ENCODE measurements at regions not wholly inside any gene's neighbourhood (a gene's known extent, or its start where the extent isn't known, plus 50 kb on each side); places are given as distances from the start of the nearest gene placed in this dataset.

DNA sequence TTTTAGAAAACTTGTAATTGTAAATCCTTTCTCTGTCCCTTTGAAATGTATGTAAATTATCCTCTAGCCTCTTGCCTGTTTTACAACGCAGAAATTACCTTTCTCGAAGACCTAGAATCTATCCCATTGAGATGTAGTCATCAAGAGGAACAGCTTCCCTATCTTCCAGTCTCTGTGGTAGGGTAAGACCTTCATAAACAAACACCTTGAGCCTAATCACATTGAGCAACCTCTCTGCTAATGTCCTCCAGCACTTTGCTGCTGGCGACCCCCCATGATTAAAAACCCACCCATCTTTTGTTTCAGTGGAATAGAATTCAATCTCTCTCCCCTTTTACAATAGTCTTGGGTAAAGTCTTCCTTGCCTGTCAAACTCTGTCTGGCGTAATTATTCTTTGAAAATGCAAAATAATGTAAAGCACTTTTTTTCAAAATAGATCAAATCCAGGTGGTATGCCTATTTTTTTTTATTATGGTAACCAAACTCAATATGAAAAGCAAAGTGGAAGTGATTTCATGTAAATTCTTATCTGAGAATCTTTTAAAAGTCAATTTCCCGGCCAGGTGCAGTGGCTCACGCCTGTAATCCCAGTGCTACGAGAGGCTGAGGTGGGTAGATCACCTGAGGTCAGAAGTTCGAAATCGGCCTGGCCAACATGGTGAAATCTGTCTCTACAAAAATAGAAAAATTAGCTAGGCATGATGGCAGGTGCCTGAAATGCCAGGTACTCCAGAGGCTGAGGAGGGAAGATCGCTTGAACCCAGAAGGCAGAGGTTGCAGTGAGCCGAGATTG is 237.9 kb downstream of the GRXCR1 start:
- TF ChIP-seq CTCF (IDR thresholded peaks at IDR 0.05; ENCODE audit: low read depth, low read length), result no peak
- Histone ChIP-seq H3K27ac (ENCODE audit: low read depth, low read length) (no peak overlapping the region), H3K4me3 (ENCODE audit: low read depth, low read length) (no peak overlapping the region), H3K27me3 (ENCODE audit: control insufficient read depth, insufficient read depth, low read length) (no peaks in the 10 kb centered on the region), H3K9me3 (ENCODE audit: control insufficient read depth, insufficient read depth, low read length) (no peaks in the 10 kb centered on the region)
- no peak for DNase-seq (ENCODE audit: low read depth, low spot score)
- CTCF ChIA-PET, result interaction anchor here (1.2 kb wide), 1 partner anchor 1499 kb away, joined by 4 read pairs; no protein-coding TSS in a partner anchor
- POLR2A ChIA-PET, result no interaction called here

DNA sequence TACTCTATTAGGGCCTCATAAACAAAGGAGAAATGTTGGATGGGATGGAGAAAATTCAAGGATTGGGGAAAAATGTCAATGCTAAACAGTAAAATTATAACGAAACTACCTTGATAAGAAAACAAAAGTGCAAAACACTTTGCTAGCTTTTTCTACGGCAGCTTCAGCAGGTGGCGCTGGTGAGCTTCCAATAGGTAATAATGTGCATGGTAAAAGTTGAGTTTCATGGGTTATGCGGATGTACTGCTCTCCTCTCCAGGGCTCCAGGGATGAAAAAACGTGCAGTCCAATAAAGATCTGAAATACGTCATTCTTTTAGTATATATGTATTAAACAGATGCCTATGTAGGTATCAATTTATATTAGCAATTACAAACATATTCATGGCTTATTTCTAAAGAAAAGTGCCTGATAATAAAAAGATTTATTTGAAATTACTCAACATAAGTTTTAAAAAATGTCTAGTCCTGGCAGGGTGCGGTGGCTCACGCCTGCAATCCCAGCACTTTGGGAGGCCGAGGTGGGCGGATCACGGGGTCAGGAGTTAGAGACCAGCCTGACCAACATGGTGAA is 239.6 kb downstream of the GRXCR1 start:
- POLR2A ChIA-PET, result no interaction called here
- Histone ChIP-seq H3K27ac (ENCODE audit: low read depth, low read length) (no peak overlapping the region), H3K4me3 (ENCODE audit: low read depth, low read length) (no peak overlapping the region), H3K27me3 (ENCODE audit: control insufficient read depth, insufficient read depth, low read length) (no peaks in the 10 kb centered on the region), H3K9me3 (ENCODE audit: control insufficient read depth, insufficient read depth, low read length) (no peaks in the 10 kb centered on the region; the same call in 1 of the 2 replicates)
- TF ChIP-seq CTCF (IDR thresholded peaks at IDR 0.05; ENCODE audit: low read depth, low read length), result peak; percentile 82
- CTCF ChIA-PET, result interaction anchor here (0.8 to 1.8 kb wide), 8 partner anchors 9 to 1499 kb away, joined by 3 to 4 read pairs (median 3); no protein-coding TSS in a partner anchor
- DNase-seq (ENCODE audit: low read depth, low spot score), result peak; percentile 41

DNA sequence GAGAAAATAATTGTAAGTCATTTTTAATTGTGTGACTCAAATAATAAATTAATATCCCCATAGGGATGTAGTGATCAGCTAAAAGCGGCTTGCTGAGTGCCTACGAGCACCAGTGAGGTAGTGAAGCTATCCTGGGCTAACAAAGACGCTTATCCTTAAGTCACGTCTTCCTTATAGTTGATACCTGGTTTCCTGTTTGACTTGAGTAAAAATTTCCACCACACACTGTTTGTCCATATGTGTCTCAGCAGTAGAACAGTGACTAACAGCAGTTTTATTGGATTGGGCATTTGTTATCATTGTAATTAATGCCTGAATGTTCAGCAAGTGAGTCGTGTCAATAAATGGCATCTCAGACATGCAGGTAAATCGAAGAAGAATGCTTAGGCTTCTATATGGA is 241.1 kb downstream of the GRXCR1 start:
- no peaks in the 10 kb centered on the region; the same call in 1 of the 2 replicates for H3K9me3 ChIP-seq (ENCODE audit: control insufficient read depth, insufficient read depth, low read length)
- TF ChIP-seq CTCF (IDR thresholded peaks at IDR 0.05; ENCODE audit: low read depth, low read length), result no peak
- no peak overlapping the region for H3K27ac ChIP-seq (ENCODE audit: low read depth, low read length)
- H3K27me3 ChIP-seq (ENCODE audit: control insufficient read depth, insufficient read depth, low read length), result no peaks in the 10 kb centered on the region
- DNase-seq (ENCODE audit: low read depth, low spot score), result no peak
- POLR2A ChIA-PET, result no interaction called here
- CTCF ChIA-PET, result no interaction called here
- no peak overlapping the region for H3K4me3 ChIP-seq (ENCODE audit: low read depth, low read length)

DNA sequence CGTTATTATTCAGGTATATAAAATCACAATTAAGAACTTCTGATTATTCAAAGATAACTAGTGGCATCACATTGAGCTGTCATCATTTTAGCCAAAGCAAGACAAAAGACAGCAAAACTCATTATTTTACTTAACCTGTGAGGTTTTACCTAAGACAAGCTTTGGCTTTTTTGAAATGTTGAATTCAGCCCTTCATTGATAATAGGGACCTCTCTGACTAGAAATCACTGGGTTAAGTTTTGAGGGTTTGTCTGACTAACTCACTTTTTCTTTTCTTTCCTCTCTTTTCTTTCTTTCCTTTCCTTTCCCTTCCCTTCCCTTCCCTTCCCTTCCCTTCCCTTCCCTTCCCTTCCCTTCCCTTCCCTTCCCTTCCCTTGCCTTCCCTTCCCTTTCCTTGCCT is 244.2 kb downstream of the GRXCR1 start:
- ChIA-PET POLR2A (interaction anchor here (0.7 kb wide), 1 partner anchor 515 kb away, joined by 3 read pairs; no protein-coding TSS in a partner anchor), CTCF (interaction anchor here (0.6 kb wide), 1 partner anchor 1178 kb away, joined by 3 read pairs; no protein-coding TSS in a partner anchor)
- no peak for DNase-seq (ENCODE audit: low read depth, low spot score)
- no peak for TF ChIP-seq CTCF (IDR thresholded peaks at IDR 0.05; ENCODE audit: low read depth, low read length)
- Histone ChIP-seq H3K4me3 (ENCODE audit: low read depth, low read length) (no peak overlapping the region), H3K27ac (ENCODE audit: low read depth, low read length) (no peak overlapping the region), H3K27me3 (ENCODE audit: control insufficient read depth, insufficient read depth, low read length) (no peaks in the 10 kb centered on the region), H3K9me3 (ENCODE audit: control insufficient read depth, insufficient read depth, low read length) (no peaks in the 10 kb centered on the region; the same call in 1 of the 2 replicates)

DNA sequence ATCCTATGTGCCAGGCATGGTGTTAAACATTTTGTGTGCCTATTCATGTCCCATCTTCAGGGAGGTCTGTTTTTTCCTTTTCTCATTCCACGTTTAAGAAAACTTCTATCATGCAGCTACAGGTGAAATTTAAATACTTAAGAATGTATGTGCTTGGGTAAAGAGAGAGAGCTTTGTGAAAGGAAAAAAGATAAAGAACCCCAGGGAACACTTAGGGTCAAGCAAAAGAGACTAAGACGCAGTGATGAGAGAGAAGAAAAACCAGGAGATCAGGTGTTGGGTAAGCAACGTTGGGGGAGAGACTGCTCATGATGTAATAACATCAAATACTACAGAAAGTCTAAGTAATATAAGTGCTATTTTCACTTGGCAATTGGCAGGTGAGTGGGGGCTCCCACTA is 253.7 kb downstream of the GRXCR1 start:
- no peak for DNase-seq (ENCODE audit: low read depth, low spot score)
- no peak for TF ChIP-seq CTCF (IDR thresholded peaks at IDR 0.05; ENCODE audit: low read depth, low read length)
- ChIA-PET POLR2A (no interaction called here), CTCF (no interaction called here)
- Histone ChIP-seq H3K9me3 (ENCODE audit: control insufficient read depth, insufficient read depth, low read length) (no peaks in the 10 kb centered on the region), H3K27ac (ENCODE audit: low read depth, low read length) (no peak overlapping the region), H3K4me3 (ENCODE audit: low read depth, low read length) (no peak overlapping the region), H3K27me3 (ENCODE audit: control insufficient read depth, insufficient read depth, low read length) (no peaks in the 10 kb centered on the region)
